ENCODE measurements at regions not wholly inside any gene's neighbourhood (a gene's known extent, or its start where the extent isn't known, plus 50 kb on each side); places are given as distances from the start of the nearest gene placed in this dataset.

DNA sequence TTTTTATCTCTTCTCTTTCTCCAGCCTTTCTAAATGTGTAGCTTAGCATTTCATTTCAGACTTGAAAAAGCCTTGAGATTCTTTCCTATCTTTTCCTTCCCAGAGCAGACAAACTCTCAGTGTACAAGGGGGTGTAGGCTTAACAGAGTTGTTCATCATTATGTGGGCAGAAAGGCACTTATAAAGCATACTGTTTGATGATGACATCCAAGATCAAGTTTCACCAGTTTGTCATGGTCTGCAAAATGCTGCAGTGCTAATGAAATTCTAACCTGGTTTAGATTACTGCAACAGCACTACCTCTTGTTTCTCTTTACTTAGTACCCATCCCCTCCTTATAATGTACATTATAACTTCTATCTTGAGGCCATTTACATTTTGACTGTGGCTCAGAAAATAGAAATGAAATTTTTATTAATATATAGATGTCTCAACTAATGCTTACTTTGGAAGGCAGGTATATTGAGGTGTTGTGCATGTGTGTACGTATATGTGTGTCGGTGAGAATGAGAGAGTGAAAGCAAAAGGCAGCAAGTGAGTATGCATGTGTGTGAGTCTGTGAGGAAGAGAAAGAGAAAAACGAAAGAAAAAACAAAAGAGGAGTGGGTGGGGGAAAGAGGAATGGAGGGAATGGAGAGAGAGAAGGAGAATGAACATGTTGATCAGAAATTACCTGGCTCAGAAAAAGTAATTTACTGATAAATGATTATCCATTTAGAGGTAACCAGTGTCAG, 1043.6 kb downstream of the TUSC7 start:
- H3K27ac ChIP-seq: no peak overlapping the region
- no peaks in the 10 kb centered on the region for H3K4me1 ChIP-seq
- no peaks in the 10 kb centered on the region for H3K27me3 ChIP-seq
- no peak overlapping the region for H3K4me3 ChIP-seq
- H3K36me3 ChIP-seq: no peaks in the 10 kb centered on the region
- intact Hi-C loops (cut with DNase I; ENCODE audit: low total_unique reads): no loop called here
- no peak for DNase-seq
- TF ChIP-seq, protein P1, sequence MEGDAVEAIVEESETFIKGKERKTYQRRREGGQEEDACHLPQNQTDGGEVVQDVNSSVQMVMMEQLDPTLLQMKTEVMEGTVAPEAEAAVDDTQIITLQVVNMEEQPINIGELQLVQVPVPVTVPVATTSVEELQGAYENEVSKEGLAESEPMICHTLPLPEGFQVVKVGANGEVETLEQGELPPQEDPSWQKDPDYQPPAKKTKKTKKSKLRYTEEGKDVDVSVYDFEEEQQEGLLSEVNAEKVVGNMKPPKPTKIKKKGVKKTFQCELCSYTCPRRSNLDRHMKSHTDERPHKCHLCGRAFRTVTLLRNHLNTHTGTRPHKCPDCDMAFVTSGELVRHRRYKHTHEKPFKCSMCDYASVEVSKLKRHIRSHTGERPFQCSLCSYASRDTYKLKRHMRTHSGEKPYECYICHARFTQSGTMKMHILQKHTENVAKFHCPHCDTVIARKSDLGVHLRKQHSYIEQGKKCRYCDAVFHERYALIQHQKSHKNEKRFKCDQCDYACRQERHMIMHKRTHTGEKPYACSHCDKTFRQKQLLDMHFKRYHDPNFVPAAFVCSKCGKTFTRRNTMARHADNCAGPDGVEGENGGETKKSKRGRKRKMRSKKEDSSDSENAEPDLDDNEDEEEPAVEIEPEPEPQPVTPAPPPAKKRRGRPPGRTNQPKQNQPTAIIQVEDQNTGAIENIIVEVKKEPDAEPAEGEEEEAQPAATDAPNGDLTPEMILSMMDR (IDR thresholded peaks at IDR 0.05): no peak
- H3K9me3 ChIP-seq: no peaks in the 10 kb centered on the region

DNA sequence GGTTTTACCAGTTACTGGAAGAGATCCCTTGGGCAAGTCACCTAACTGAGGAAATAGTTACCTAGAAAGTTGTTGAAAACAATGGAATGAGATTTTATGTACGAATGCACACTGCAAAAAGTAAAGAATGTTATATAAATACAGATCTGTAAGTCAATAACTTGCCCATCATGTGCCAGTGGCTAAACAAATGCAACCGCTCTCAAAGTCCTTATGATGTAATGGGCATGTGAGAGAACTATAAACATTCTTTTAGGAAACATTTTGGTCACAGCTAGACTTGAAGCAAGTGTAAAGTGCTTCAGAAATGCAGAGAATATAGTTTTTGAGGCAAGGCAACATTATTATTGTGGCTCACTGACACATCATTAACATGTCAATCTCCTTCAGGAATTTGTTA, 1044.5 kb downstream of the TUSC7 start:
- Histone ChIP-seq H3K4me3 (no peak overlapping the region), H3K9me3 (no peaks in the 10 kb centered on the region), H3K4me1 (no peaks in the 10 kb centered on the region), H3K27me3 (no peaks in the 10 kb centered on the region), H3K36me3 (no peaks in the 10 kb centered on the region), H3K27ac (no peak overlapping the region)
- TF ChIP-seq, protein P1 (IDR thresholded peaks at IDR 0.05): no peak
- intact Hi-C loops (cut with DNase I; ENCODE audit: low total_unique reads): no loop called here
- DNase-seq: no peak

DNA sequence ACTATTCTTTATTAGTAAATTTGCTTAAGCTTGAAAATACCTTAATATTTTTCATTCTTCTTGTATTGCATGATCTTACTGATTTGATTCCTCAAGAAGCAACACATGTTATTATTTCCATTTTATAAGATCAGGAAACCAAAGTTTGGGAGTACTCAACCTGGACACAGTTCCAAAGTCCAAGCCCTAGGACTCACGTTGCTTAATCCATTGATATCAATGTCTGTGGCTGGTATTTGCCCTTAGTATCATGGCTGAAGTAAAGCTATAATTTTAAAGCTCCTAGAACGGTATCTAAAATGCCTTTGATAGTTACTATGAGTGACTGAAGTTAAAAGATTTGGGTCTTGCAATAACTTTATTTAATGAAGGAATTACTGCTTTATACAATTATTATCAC, 1045.3 kb downstream of the TUSC7 start:
- no peaks in the 10 kb centered on the region for H3K4me1 ChIP-seq
- DNase-seq: no peak
- TF ChIP-seq, protein P1 (IDR thresholded peaks at IDR 0.05): no peak
- H3K27ac ChIP-seq: no peak overlapping the region
- H3K9me3 ChIP-seq: no peaks in the 10 kb centered on the region
- no peaks in the 10 kb centered on the region for H3K36me3 ChIP-seq
- H3K27me3 ChIP-seq: no peaks in the 10 kb centered on the region
- no peak overlapping the region for H3K4me3 ChIP-seq
- intact Hi-C loops (cut with DNase I; ENCODE audit: low total_unique reads): no loop called here

DNA sequence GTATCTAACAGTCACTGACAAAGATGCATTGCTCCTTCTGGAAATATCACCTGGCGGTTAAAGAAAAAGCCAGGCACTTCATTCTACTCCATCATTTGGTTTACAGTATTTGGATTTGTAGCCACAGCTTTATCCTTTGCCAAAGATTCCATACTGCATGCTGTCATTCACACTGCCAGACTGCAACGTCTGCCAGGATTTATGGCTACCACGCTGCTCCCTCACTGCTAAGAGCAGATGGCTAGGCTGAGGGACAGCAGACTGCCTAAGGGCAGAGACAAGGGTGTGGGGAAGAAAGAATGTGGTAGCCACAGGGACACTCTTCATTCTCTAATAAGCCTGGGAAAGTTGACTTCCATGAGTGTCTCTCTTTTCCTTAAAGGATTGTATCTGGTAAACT, 1047.0 kb downstream of the TUSC7 start:
- no peak overlapping the region for H3K4me3 ChIP-seq
- intact Hi-C loops (cut with DNase I; ENCODE audit: low total_unique reads): no loop called here
- no peak for DNase-seq
- H3K4me1 ChIP-seq: no peaks in the 10 kb centered on the region
- no peak overlapping the region for H3K27ac ChIP-seq
- TF ChIP-seq, protein P1 (IDR thresholded peaks at IDR 0.05): no peak
- H3K9me3 ChIP-seq: no peaks in the 10 kb centered on the region
- no peaks in the 10 kb centered on the region for H3K36me3 ChIP-seq
- no peaks in the 10 kb centered on the region for H3K27me3 ChIP-seq

DNA sequence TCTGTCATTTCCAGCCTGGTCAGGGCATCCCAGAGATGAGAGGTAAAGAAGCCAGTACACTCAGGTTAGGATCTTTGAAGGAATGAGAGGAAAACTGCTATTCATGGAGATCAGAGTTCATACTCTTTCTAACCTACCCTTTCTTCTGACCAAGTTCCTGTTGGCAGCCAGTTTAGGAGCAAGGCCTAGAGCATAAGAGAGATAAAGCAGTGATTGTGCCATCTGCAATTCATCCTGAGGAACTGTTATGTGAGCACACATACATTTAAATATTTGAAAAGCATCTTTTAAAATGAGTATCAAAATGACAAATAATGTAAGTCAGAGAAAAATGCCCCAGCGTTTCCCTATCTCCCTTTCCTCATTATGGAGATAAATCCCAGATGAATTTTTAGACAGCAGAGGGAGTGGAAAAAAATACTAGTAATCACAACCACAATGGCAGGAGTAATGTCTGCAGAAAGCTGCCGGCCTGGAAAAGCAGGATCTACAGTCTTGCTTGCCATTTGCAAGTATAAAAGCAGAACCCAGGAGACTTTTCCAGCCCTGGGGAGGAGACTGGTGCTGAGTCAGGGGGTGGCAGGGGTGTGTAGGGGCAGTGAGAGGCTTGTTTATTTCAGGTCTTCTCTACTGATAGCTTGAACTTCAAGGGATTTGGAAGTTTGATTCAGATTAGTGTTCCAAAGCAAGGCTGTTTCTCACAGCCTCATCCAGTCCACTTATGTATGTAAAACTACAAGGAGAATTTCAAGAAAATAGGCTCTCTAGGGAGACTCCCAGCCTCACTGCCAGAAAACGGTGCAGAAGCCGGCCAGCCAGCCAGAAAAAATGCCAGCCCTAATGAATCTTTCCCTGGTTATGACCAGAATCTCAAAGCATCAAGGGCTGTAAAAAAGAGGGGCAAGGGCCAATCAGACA, 1052.4 kb downstream of the TUSC7 start:
- Histone ChIP-seq H3K36me3 (no peaks in the 10 kb centered on the region), H3K4me3 (no peak overlapping the region), H3K4me1 (peaks cover 0 to 10% (median 3%) of the 10 kb centered on the region in 4 donors), H3K9me3 (no peaks in the 10 kb centered on the region), H3K27ac (no peak overlapping the region), H3K27me3 (no peaks in the 10 kb centered on the region)
- DNase-seq: no peak
- TF ChIP-seq, protein P1 (IDR thresholded peaks at IDR 0.05): no peak
- intact Hi-C loops (cut with DNase I; ENCODE audit: low total_unique reads): no loop called here
